HG03457 (cell line): ENCODE measurements at regions not wholly inside any gene's neighbourhood (a gene's known extent, or its start where the extent isn't known, plus 50 kb on each side); places are given as distances from the start of the nearest gene placed in this dataset.
"Not testable (repeated sequence)": the region's sequence is repeated elsewhere in the genome, so short reads cannot be mapped to it uniquely, and the experiment has no call there.

Source experiments
- ATAC-seq: cut with Tn5 transposase; IDR thresholded peaks from one replicate; pipeline ENCODE4 v1.9.1; 2021; ENCODE audit warnings: moderate number of reproducible peaks; ENCODE audit not compliant: unreplicated experiment

GRCh38 chr10:95137990-95138625, 55.9 kb upstream of the ACSM6 start:
- ATAC-seq: not testable (repeated sequence)

GRCh38 chr10:95134490-95134889, 59.5 kb upstream of the ACSM6 start:
- no peak for ATAC-seq

- ATAC-seq: no peak
These were observed 60.0 kb upstream of the ACSM6 start for GRCh38 chr10:95133997-95134396.

GRCh38 chr10:95133016-95133752, 60.9 kb upstream of the ACSM6 start:
- peak; percentile 71 for ATAC-seq

- not testable (repeated sequence) for ATAC-seq
These were observed 61.1 kb upstream of the CYP2C8 start for GRCh38 chr10:95130429-95130828.

- ATAC-seq: no peak
These were observed 56.3 kb upstream of the CYP2C8 start for GRCh38 chr10:95125582-95125981.

GRCh38 chr10:95122736-95123135, 53.4 kb upstream of the CYP2C8 start:
- no peak for ATAC-seq

GRCh38 chr10:95121904-95122303, 52.6 kb upstream of the CYP2C8 start:
- no peak for ATAC-seq
